C4-2B (cell line): ENCODE measurements at regions not wholly inside any gene's neighbourhood (a gene's known extent, or its start where the extent isn't known, plus 50 kb on each side); places are given as distances from the start of the nearest gene placed in this dataset.

Experiments
- ZFX ChIP-seq: fragments of 450-650 bp; IDR thresholded peaks from 2 replicates; pipeline ENCODE4 v1.6.1; 2017
- TF ChIP-seq, protein P1 (sequence below): fragments of 450-650 bp; conservative IDR thresholded peaks from 2 replicates; pipeline ENCODE4 v1.5.1; 2017; ENCODE audit warnings: mild to moderate bottlenecking

- TF ChIP-seq, protein P1, sequence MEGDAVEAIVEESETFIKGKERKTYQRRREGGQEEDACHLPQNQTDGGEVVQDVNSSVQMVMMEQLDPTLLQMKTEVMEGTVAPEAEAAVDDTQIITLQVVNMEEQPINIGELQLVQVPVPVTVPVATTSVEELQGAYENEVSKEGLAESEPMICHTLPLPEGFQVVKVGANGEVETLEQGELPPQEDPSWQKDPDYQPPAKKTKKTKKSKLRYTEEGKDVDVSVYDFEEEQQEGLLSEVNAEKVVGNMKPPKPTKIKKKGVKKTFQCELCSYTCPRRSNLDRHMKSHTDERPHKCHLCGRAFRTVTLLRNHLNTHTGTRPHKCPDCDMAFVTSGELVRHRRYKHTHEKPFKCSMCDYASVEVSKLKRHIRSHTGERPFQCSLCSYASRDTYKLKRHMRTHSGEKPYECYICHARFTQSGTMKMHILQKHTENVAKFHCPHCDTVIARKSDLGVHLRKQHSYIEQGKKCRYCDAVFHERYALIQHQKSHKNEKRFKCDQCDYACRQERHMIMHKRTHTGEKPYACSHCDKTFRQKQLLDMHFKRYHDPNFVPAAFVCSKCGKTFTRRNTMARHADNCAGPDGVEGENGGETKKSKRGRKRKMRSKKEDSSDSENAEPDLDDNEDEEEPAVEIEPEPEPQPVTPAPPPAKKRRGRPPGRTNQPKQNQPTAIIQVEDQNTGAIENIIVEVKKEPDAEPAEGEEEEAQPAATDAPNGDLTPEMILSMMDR, result no peak
- TF ChIP-seq ZFX, result no peak
These were observed 875.1 kb downstream of the EPHA4 start for GRCh38 chr2:220697011-220697410.
